ENCODE measurements at regions not wholly inside any gene's neighbourhood (a gene's known extent, or its start where the extent isn't known, plus 50 kb on each side); places are given as distances from the start of the nearest gene placed in this dataset.

GRCh38 chr5:167796672-167797071 lies 494.8 kb upstream of the WWC1 start (continued):
- TF ChIP-seq CTCF (IDR thresholded peaks at IDR 0.05) (no peak), HMGA2 (CRISPR knock-in tag; IDR thresholded peaks at IDR 0.05) (no peak), ZNF121 (CRISPR knock-in tag; IDR thresholded peaks at IDR 0.05) (no peak)

- H3K27me3 Mint-ChIP-seq (ENCODE audit: low read depth) = no peaks in the 10 kb centered on the region
- H3K27ac Mint-ChIP-seq = no peak overlapping the region
- no peaks in the 10 kb centered on the region for H3K9me3 Mint-ChIP-seq
- H3K36me3 Mint-ChIP-seq = no peaks in the 10 kb centered on the region
- ChIA-PET POLR2A (no interaction called here), CTCF (no interaction called here)
- DNase-seq (ENCODE audit: low spot score) = no peak
- no peak overlapping the region for H3K4me3 Mint-ChIP-seq
- peaks cover 16% of the 10 kb centered on the region for H3K4me1 Mint-ChIP-seq
- ATAC-seq = no peak
- TF ChIP-seq CREM (CRISPR knock-in tag; IDR thresholded peaks at IDR 0.05) = no peak
- no peak for TF ChIP-seq FOXP1 (CRISPR knock-in tag; IDR thresholded peaks at IDR 0.05; ENCODE audit: borderline replicate concordance)
- TF ChIP-seq ESRRA (CRISPR knock-in tag; IDR thresholded peaks at IDR 0.05; ENCODE audit: borderline replicate concordance) = no peak
- no peak for TF ChIP-seq FOXP4 (CRISPR knock-in tag; IDR thresholded peaks at IDR 0.05)
- no peak for TF ChIP-seq JUN (CRISPR knock-in tag; IDR thresholded peaks at IDR 0.05)
- no peak for TF ChIP-seq USF2 (CRISPR knock-in tag; IDR thresholded peaks at IDR 0.05)
- TF ChIP-seq CTCF (IDR thresholded peaks at IDR 0.05) = no peak
- TF ChIP-seq AFF4 (CRISPR knock-in tag; IDR thresholded peaks at IDR 0.05; ENCODE audit: borderline replicate concordance) = no peak
- no peak for TF ChIP-seq ATF1 (CRISPR knock-in tag; IDR thresholded peaks at IDR 0.05)
- TF ChIP-seq E2F1 (CRISPR knock-in tag; IDR thresholded peaks at IDR 0.05) = no peak
- TF ChIP-seq IRF1 (CRISPR knock-in tag; IDR thresholded peaks at IDR 0.05) = no peak
- no peak for TF ChIP-seq ETV6 (CRISPR knock-in tag; IDR thresholded peaks at IDR 0.05)
- no peak for TF ChIP-seq ATF6 (CRISPR knock-in tag; IDR thresholded peaks at IDR 0.05)
- TF ChIP-seq IRF2 (CRISPR knock-in tag; IDR thresholded peaks at IDR 0.05; ENCODE audit: borderline replicate concordance, low read depth) = no peak
- TF ChIP-seq ZNF219 (CRISPR knock-in tag; IDR thresholded peaks at IDR 0.05; ENCODE audit: borderline replicate concordance) = no peak
- TF ChIP-seq ZNF396 (CRISPR knock-in tag; IDR thresholded peaks at IDR 0.05; ENCODE audit: borderline replicate concordance) = no peak
- TF ChIP-seq ZNF512 (CRISPR knock-in tag; IDR thresholded peaks at IDR 0.05; ENCODE audit: borderline replicate concordance) = no peak
- no peak for TF ChIP-seq KAT7 (CRISPR knock-in tag; IDR thresholded peaks at IDR 0.05; ENCODE audit: borderline replicate concordance)
Measured at GRCh38 chr5:167797933-167798332, 493.5 kb upstream of the WWC1 start.
